Stomach (tissue), 4 donors: ENCODE measurements at regions not wholly inside any gene's neighbourhood (a gene's known extent, or its start where the extent isn't known, plus 50 kb on each side); places are given as distances from the start of the nearest gene placed in this dataset.

Experiments used
- CTCF ChIP-seq, 7 experiments: fragments of 450-650 bp in 4 of 7; fragments of 200-600 bp in 3 of 7; sonication (generic) in 3 of 7; IDR thresholded peaks; one replicate each; pipeline ENCODE4 v1.5.1; 2016 to 2019; ENCODE audit warnings: antibody characterized with exemption in 7 of 7, control low read depth in 2 of 7, mild to moderate bottlenecking in 1 of 7
- POLR2A ChIP-seq, 4 donors: fragments of 450-650 bp; IDR thresholded peaks; one replicate each; pipeline ENCODE4 v1.6.1; 2016; ENCODE audit warnings: antibody characterized with exemption in 4 of 4, control low read depth in 2 of 4, mild to moderate bottlenecking in 1 of 4, moderate library complexity in 1 of 4

DNA sequence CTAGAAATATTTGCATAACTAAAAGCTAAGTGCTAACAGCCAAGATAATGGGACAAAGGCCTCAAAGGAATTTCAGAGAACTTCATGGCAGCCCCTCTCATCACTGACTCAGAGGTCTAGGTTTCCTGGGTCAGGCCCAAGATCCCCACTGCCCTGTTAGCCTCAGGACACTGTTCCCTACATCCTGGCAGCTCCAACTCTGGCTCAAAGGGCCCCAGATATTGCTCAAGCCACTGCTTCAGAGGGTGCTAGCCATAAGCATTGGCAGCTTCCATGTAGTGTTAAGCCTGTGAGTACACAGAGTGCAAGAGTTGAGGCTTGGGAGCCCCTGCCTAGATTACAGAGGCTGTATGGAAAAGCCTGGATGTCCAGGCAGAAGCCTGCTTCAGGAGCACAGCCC is 998.1 kb downstream of the TLE1 start:
- TF ChIP-seq CTCF (IDR thresholded peaks at IDR 0.05) (no peak), POLR2A (IDR thresholded peaks at IDR 0.05) (no peak)
